Endothelial cell of umbilical vein (primary cell): ENCODE measurements at regions not wholly inside any gene's neighbourhood (a gene's known extent, or its start where the extent isn't known, plus 50 kb on each side); places are given as distances from the start of the nearest gene placed in this dataset.

ENCODE experiments used
- BruUV-seq: library from RNA; stranded (reverse); fragments of 400-500 nt; replicated peaks from 2 replicates; lab custom pipeline; 2021; lab: Mats Ljungman, UMichigan
- CTCF ChIA-PET: fragments of 300-600, 350-600 bp; sonication (Branson Sonifier 250); formaldehyde crosslinking; loops from one replicate; lab custom pipeline; 2021; ENCODE audit warnings: antibody characterized with exemption, inconsistent platforms; lab: Charles Lee
- POLR2A ChIA-PET: fragments of 300-600, 350-600 bp; sonication (Branson Sonifier 250); formaldehyde crosslinking; loops from one replicate; lab custom pipeline; 2021; ENCODE audit warnings: antibody characterized with exemption, inconsistent platforms; lab: Charles Lee
- DNase-seq: peaks from one replicate; pipeline ENCODE4 v3.0.0-alpha.2; 2011; ENCODE audit warnings: low read depth, low spot score
- FAIRE-seq: peaks from 2 replicates; lab custom pipeline; 2011; peaks lifted over from hg19 to GRCh38; lab: Jason Lieb, UNC
- H2AFZ ChIP-seq: 2 replicates; pipeline ENCODE4 v1.6.0; 2012; ENCODE audit warnings: low read depth, low read length, control low read depth, inconsistent platforms
- H3K27ac ChIP-seq: 2 replicates; pipeline ENCODE4 v1.5.1; 2011; ENCODE audit warnings: low read depth, mild to moderate bottlenecking, control low read depth, low read length, moderate library complexity; ENCODE audit not compliant: insufficient read depth
- H3K27me3 ChIP-seq, 2 experiments: 2 replicates each; pipeline versions ENCODE4 v1.6.0 to v1.6.1; 2011; ENCODE audit warnings: low read length in 2 of 2, mixed read lengths in 1 of 2; ENCODE audit not compliant: control insufficient read depth in 2 of 2, insufficient read depth in 2 of 2
- H3K36me3 ChIP-seq, 2 experiments: 2 replicates in 1 of 2; 3 replicates in 1 of 2; pipeline ENCODE4 v1.5.1; 2011; ENCODE audit warnings: low read length in 2 of 2, mild to moderate bottlenecking in 1 of 2, moderate library complexity in 1 of 2; ENCODE audit not compliant: control insufficient read depth in 2 of 2, insufficient read depth in 2 of 2; ENCODE audit errors: extremely low read depth in 1 of 2
- H3K4me1 ChIP-seq: 3 replicates; pipeline ENCODE4 v1.5.1; 2011; ENCODE audit warnings: mild to moderate bottlenecking, low read length; ENCODE audit not compliant: control insufficient read depth, insufficient read depth; ENCODE audit errors: extremely low read depth
- H3K4me2 ChIP-seq: 2 replicates; pipeline ENCODE4 v1.6.1; 2011; ENCODE audit warnings: low read length, control low read depth, mixed read lengths; ENCODE audit not compliant: insufficient read depth
- H3K4me3 ChIP-seq, 3 experiments: fragments of 200-600 bp in 1 of 3; sonication (generic), shearing (Covaris generic) in 1 of 3; replicated peaks in 1 of 3; 2 replicates each; pipeline ENCODE4 v1.5.1; 2011 to 2016; ENCODE audit warnings: control low read depth in 3 of 3, low read length in 3 of 3, mild to moderate bottlenecking in 2 of 3, inconsistent platforms in 1 of 3, low read depth in 1 of 3, moderate library complexity in 1 of 3; ENCODE audit not compliant: insufficient read depth in 1 of 3
- H3K79me2 ChIP-seq: 2 replicates; pipeline ENCODE4 v1.6.0; 2012; ENCODE audit warnings: low read length, inconsistent platforms; ENCODE audit not compliant: control insufficient read depth, insufficient read depth
- H3K9ac ChIP-seq: replicated peaks from 2 replicates; pipeline ENCODE3; 2011; ENCODE audit warnings: low read length, control low read depth; ENCODE audit not compliant: insufficient read depth; ENCODE audit errors: extremely low read depth
- H3K9me1 ChIP-seq: replicated peaks from 3 replicates; pipeline ENCODE4 v1.6.0; 2011; ENCODE audit warnings: mild to moderate bottlenecking, low read length; ENCODE audit not compliant: control insufficient read depth, insufficient read depth; ENCODE audit errors: extremely low read depth
- H3K9me3 ChIP-seq: replicated peaks from 2 replicates; pipeline ENCODE4 v1.5.1; 2012; ENCODE audit warnings: low read length, inconsistent platforms; ENCODE audit not compliant: control insufficient read depth, insufficient read depth
- H4K20me1 ChIP-seq: replicated peaks from 2 replicates; pipeline ENCODE3; 2011; ENCODE audit warnings: mild to moderate bottlenecking, low read length; ENCODE audit not compliant: control insufficient read depth, insufficient read depth; ENCODE audit errors: extremely low read depth
- CTCF ChIP-seq, 2 donors: IDR thresholded peaks; 1 replicate in 1 of 2; 2 replicates in 1 of 2; pipeline ENCODE4 v1.5.1; 2011; ENCODE audit warnings: low read length in 2 of 2, mild to moderate bottlenecking in 2 of 2, moderate library complexity in 2 of 2, control low read depth in 1 of 2, inconsistent platforms in 1 of 2, low read depth in 1 of 2; ENCODE audit not compliant: insufficient read depth in 1 of 2; ENCODE audit errors: extremely low read depth in 1 of 2
- FOS ChIP-seq: IDR thresholded peaks from 2 replicates; pipeline ENCODE4 v1.6.1; 2011; ENCODE audit warnings: mild to moderate bottlenecking, low read length, moderate library complexity, borderline replicate concordance; ENCODE audit not compliant: insufficient read depth
- GATA2 ChIP-seq: IDR thresholded peaks from 2 replicates; pipeline ENCODE4 v1.7.0; 2011; ENCODE audit warnings: low read depth, mild to moderate bottlenecking, moderate library complexity, mixed read lengths, low read length; ENCODE audit not compliant: insufficient read length, insufficient read depth
- JUN ChIP-seq: IDR thresholded peaks from 2 replicates; pipeline ENCODE4 v1.6.1; 2011; ENCODE audit warnings: borderline replicate concordance, low read depth; ENCODE audit not compliant: insufficient read length, insufficient read depth
- MAX ChIP-seq: IDR thresholded peaks from 2 replicates; pipeline ENCODE4 v1.6.1; 2011; ENCODE audit not compliant: insufficient read depth, insufficient read length
- MYC ChIP-seq: IDR thresholded peaks from one replicate; pipeline ENCODE4 v1.6.1; 2011; ENCODE audit warnings: mild to moderate bottlenecking, low read depth, low read length
- POLR2AphosphoS5 ChIP-seq: IDR thresholded peaks from 2 replicates; pipeline ENCODE4 v1.6.1; 2012; ENCODE audit warnings: low read depth, mild to moderate bottlenecking, control low read depth, low read length, moderate library complexity; ENCODE audit not compliant: insufficient read depth
- dilution Hi-C: fragments of 300-500 bp; cut with MboI; formaldehyde crosslinking; loops from one replicate; pipeline ENCODE4 v1.15.0; 2019; ENCODE audit warnings: low sequenced_read_pairs; ENCODE audit not compliant: extremely low pct_ligation_motif_present
- intact Hi-C: fragments of 100-400 bp; cut with micrococcal nuclease; formaldehyde crosslinking; loops from one replicate; pipeline ENCODE4 v1.10.0; 2022

- Histone ChIP-seq H4K20me1 (no peaks in the 10 kb centered on the region), H3K4me2 (no peak overlapping the region), H3K4me3 (no peak overlapping the region), H3K9ac (no peak overlapping the region), H2AFZ (no peak overlapping the region), H3K79me2 (no peaks in the 10 kb centered on the region), H3K4me1 (no peaks in the 10 kb centered on the region), H3K9me1 (no peaks in the 10 kb centered on the region), H3K9me3 (no peaks in the 10 kb centered on the region), H3K36me3 (no peaks in the 10 kb centered on the region), H3K27me3 (no peaks in the 10 kb centered on the region), H3K27ac (no peak overlapping the region)
- BruUV-seq = no TSS peak
- CTCF ChIA-PET = no interaction called here
- dilution Hi-C loops (no loop called here), intact Hi-C loops (no loop called here)
- TF ChIP-seq FOS = no peak
- TF ChIP-seq POLR2AphosphoS5 = no peak
- no peak for FAIRE-seq
- POLR2A ChIA-PET = no interaction called here
- no peak for DNase-seq
Measured at GRCh38 chr2:236718207-236718992, 148.8 kb downstream of the ACKR3 start.

- Histone ChIP-seq H3K4me1 (no peaks in the 10 kb centered on the region), H2AFZ (no peak overlapping the region), H3K79me2 (no peaks in the 10 kb centered on the region), H3K9ac (no peak overlapping the region), H3K9me1 (no peaks in the 10 kb centered on the region), H3K27ac (no peak overlapping the region), H3K36me3 (no peaks in the 10 kb centered on the region), H3K4me3 (no peak overlapping the region), H3K9me3 (no peaks in the 10 kb centered on the region), H3K27me3 (no peaks in the 10 kb centered on the region), H4K20me1 (no peaks in the 10 kb centered on the region), H3K4me2 (no peak overlapping the region)
- TF ChIP-seq JUN = no peak
- TF ChIP-seq MYC = no peak
- no peak for TF ChIP-seq FOS
- TF ChIP-seq CTCF (IDR thresholded peaks at IDR 0.05; ENCODE audit: extremely low read depth in 1 of 2, insufficient read depth in 1 of 2, low read depth in 1 of 2, low read length in 2 of 2) = no peak
- TF ChIP-seq GATA2 = no peak
- no peak for TF ChIP-seq MAX
- dilution Hi-C loops = no loop called here
- DNase-seq (no peak), FAIRE-seq (no peak)
- ChIA-PET POLR2A (no interaction called here), CTCF (no interaction called here)
- BruUV-seq = no TSS peak
- intact Hi-C loops = no loop called here
Measured at GRCh38 chr2:236719192-236719635, 149.6 kb downstream of the ACKR3 start.
